Ishikawa (cell line): ENCODE measurements at regions not wholly inside any gene's neighbourhood (a gene's known extent, or its start where the extent isn't known, plus 50 kb on each side); places are given as distances from the start of the nearest gene placed in this dataset.

Source experiments
- CEBPB ChIP-seq: IDR thresholded peaks from 2 replicates; pipeline ENCODE4 v1.6.1; 2012
- CREB1 ChIP-seq: IDR thresholded peaks from 2 replicates; pipeline ENCODE4 v1.6.1; 2012; ENCODE audit warnings: low read depth
- EP300 ChIP-seq: IDR thresholded peaks from 2 replicates; pipeline ENCODE4 v1.6.1; 2012; ENCODE audit warnings: borderline replicate concordance
- FOXM1 ChIP-seq: IDR thresholded peaks from 2 replicates; pipeline ENCODE4 v1.6.1; 2012; ENCODE audit warnings: low read depth, borderline replicate concordance
- NFIC ChIP-seq: IDR thresholded peaks from 2 replicates; pipeline ENCODE4 v1.6.1; 2012
- RAD21 ChIP-seq: IDR thresholded peaks from 2 replicates; pipeline ENCODE4 v1.6.1; 2012; ENCODE audit warnings: low read depth
- TAF1 ChIP-seq: IDR thresholded peaks from 2 replicates; pipeline ENCODE4 v1.6.1; 2012; ENCODE audit warnings: low read depth, mild to moderate bottlenecking
- TCF12 ChIP-seq: IDR thresholded peaks from 2 replicates; pipeline ENCODE4 v1.6.1; 2012; ENCODE audit warnings: low read depth
- TEAD4 ChIP-seq: IDR thresholded peaks from 2 replicates; pipeline ENCODE4 v1.6.1; 2012
- USF1 ChIP-seq: IDR thresholded peaks from 2 replicates; pipeline ENCODE4 v1.6.1; 2012
- YY1 ChIP-seq: IDR thresholded peaks from 2 replicates; pipeline ENCODE4 v1.6.1; 2012; ENCODE audit warnings: low read depth
- ZBTB7A ChIP-seq: IDR thresholded peaks from 2 replicates; pipeline ENCODE4 v1.6.1; 2012; ENCODE audit warnings: low read depth
- TF ChIP-seq, protein P1 (sequence below): IDR thresholded peaks from 2 replicates; pipeline ENCODE4 v1.6.1; 2012; ENCODE audit warnings: low read depth, mild to moderate bottlenecking
- TF ChIP-seq, protein P2 (sequence below): IDR thresholded peaks from 2 replicates; pipeline ENCODE4 v1.6.1; 2012

DNA sequence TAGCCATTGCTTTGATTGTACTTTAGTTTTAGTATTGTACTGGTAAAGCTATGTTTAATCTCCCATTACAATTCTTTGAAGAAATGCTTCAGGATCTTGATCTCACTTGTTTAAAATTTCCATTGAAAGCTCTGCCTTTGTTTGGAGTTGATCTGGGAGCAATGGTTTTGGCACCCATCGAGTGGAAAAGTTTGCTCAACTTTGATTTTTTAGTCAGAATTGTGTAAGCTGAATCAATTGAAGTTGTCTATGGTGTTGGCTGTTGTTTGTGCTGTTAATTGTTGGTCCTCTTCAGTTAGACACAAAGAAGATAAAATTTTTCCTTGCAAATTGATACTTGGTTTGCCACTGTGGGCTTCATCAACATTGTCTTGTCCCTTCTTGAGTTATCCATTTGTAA, 99.8 kb upstream of the ADAD1 start:
- TF ChIP-seq, protein P1, sequence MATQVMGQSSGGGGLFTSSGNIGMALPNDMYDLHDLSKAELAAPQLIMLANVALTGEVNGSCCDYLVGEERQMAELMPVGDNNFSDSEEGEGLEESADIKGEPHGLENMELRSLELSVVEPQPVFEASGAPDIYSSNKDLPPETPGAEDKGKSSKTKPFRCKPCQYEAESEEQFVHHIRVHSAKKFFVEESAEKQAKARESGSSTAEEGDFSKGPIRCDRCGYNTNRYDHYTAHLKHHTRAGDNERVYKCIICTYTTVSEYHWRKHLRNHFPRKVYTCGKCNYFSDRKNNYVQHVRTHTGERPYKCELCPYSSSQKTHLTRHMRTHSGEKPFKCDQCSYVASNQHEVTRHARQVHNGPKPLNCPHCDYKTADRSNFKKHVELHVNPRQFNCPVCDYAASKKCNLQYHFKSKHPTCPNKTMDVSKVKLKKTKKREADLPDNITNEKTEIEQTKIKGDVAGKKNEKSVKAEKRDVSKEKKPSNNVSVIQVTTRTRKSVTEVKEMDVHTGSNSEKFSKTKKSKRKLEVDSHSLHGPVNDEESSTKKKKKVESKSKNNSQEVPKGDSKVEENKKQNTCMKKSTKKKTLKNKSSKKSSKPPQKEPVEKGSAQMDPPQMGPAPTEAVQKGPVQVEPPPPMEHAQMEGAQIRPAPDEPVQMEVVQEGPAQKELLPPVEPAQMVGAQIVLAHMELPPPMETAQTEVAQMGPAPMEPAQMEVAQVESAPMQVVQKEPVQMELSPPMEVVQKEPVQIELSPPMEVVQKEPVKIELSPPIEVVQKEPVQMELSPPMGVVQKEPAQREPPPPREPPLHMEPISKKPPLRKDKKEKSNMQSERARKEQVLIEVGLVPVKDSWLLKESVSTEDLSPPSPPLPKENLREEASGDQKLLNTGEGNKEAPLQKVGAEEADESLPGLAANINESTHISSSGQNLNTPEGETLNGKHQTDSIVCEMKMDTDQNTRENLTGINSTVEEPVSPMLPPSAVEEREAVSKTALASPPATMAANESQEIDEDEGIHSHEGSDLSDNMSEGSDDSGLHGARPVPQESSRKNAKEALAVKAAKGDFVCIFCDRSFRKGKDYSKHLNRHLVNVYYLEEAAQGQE, result no peak
- TF ChIP-seq TAF1 (no peak), TCF12 (no peak), EP300 (no peak), CREB1 (no peak), TEAD4 (no peak), FOXM1 (no peak), CEBPB (no peak), ZBTB7A (no peak), YY1 (no peak), RAD21 (no peak), NFIC (no peak), USF1 (no peak)
- TF ChIP-seq, protein P2, sequence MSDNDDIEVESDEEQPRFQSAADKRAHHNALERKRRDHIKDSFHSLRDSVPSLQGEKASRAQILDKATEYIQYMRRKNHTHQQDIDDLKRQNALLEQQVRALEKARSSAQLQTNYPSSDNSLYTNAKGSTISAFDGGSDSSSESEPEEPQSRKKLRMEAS, result no peak
